Vagina (tissue), 2 donors: ENCODE measurements at regions not wholly inside any gene's neighbourhood (a gene's known extent, or its start where the extent isn't known, plus 50 kb on each side); places are given as distances from the start of the nearest gene placed in this dataset.

ENCODE experiments used
- POLR2A ChIP-seq, 2 donors: fragments of 450-650 bp; IDR thresholded peaks; one replicate each; pipeline ENCODE4 v1.6.1; 2017; ENCODE audit warnings: antibody characterized with exemption in 2 of 2, mild to moderate bottlenecking in 2 of 2, moderate library complexity in 2 of 2
- POLR2AphosphoS5 ChIP-seq, 2 donors: sonication (generic); formaldehyde crosslinking; IDR thresholded peaks; one replicate each; pipeline ENCODE4 v1.9.0; 2017; ENCODE audit warnings: antibody characterized with exemption in 2 of 2, mild to moderate bottlenecking in 2 of 2, low read depth in 1 of 2; ENCODE audit not compliant: insufficient read depth in 1 of 2
- TF ChIP-seq, protein P1 (sequence below), 3 experiments: fragments of 450-650 bp in 2 of 3; fragments of 200-600 bp in 1 of 3; sonication (generic) in 1 of 3; IDR thresholded peaks; one replicate each; pipeline ENCODE4 v1.5.1; 2017 to 2019; ENCODE audit warnings: antibody characterized with exemption in 3 of 3, mild to moderate bottlenecking in 2 of 3, moderate library complexity in 2 of 3

DNA sequence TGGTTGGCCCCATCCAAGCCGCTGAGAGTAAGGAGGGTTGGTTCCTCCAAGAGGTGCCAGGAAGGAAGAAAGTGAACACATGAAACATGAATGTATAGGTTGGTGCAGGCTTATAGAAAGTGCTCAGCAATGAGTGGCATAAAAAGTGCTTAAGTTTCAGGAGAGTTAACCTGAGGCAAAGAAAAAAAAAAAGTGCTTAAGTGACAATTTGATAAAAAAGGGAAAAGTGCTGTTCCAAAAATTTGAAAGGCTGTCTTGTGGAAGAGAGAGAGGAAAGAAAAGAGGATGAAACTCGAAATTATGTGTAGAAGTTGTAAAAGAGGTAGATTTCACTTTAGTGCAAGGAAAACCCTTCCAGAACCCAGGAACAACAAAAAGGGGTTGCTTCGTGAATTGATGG, 85.5 kb upstream of the MAP4K4 start:
- TF ChIP-seq POLR2A (IDR thresholded peaks at IDR 0.05), result no peak
- TF ChIP-seq, protein P1, sequence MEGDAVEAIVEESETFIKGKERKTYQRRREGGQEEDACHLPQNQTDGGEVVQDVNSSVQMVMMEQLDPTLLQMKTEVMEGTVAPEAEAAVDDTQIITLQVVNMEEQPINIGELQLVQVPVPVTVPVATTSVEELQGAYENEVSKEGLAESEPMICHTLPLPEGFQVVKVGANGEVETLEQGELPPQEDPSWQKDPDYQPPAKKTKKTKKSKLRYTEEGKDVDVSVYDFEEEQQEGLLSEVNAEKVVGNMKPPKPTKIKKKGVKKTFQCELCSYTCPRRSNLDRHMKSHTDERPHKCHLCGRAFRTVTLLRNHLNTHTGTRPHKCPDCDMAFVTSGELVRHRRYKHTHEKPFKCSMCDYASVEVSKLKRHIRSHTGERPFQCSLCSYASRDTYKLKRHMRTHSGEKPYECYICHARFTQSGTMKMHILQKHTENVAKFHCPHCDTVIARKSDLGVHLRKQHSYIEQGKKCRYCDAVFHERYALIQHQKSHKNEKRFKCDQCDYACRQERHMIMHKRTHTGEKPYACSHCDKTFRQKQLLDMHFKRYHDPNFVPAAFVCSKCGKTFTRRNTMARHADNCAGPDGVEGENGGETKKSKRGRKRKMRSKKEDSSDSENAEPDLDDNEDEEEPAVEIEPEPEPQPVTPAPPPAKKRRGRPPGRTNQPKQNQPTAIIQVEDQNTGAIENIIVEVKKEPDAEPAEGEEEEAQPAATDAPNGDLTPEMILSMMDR (IDR thresholded peaks at IDR 0.05), result no peak
- no peak for TF ChIP-seq POLR2AphosphoS5 (IDR thresholded peaks at IDR 0.05; ENCODE audit: insufficient read depth in 1 of 2, low read depth in 1 of 2)
